GM21723 (cell line): ENCODE measurements at regions not wholly inside any gene's neighbourhood (a gene's known extent, or its start where the extent isn't known, plus 50 kb on each side); places are given as distances from the start of the nearest gene placed in this dataset.

Source experiments
- ATAC-seq: cut with Tn5 transposase; IDR thresholded peaks from one replicate; pipeline ENCODE4 v1.9.1; 2021; ENCODE audit warnings: mild to moderate bottlenecking, moderate library complexity; ENCODE audit not compliant: unreplicated experiment

- no peak for ATAC-seq
Observed at GRCh38 chr6:160895562-160895961, 96.0 kb upstream of the MAP3K4 start.

- ATAC-seq = no peak
Observed at GRCh38 chr6:160899671-160900430, 91.7 kb upstream of the MAP3K4 start.

- ATAC-seq = no peak
Observed at GRCh38 chr6:160911949-160912348, 79.6 kb upstream of the MAP3K4 start.

- ATAC-seq = no peak
Observed at GRCh38 chr6:160912411-160912810, 79.2 kb upstream of the MAP3K4 start.

- ATAC-seq = no peak
Observed at GRCh38 chr6:160917572-160917971, 74.0 kb upstream of the MAP3K4 start.

- ATAC-seq = no peak
Observed at GRCh38 chr6:160919723-160920440, 71.7 kb upstream of the MAP3K4 start.

- no peak for ATAC-seq
Observed at GRCh38 chr6:160921095-160921494, 70.5 kb upstream of the MAP3K4 start.

GRCh38 chr6:160926281-160927276, 65.0 kb upstream of the MAP3K4 start:
- no peak for ATAC-seq

GRCh38 chr6:160927416-160927815, 64.2 kb upstream of the MAP3K4 start:
- no peak for ATAC-seq

- no peak for ATAC-seq
Observed at GRCh38 chr6:160929361-160929760, 62.2 kb upstream of the MAP3K4 start.

GRCh38 chr6:160929831-160930230, 61.7 kb upstream of the MAP3K4 start:
- no peak for ATAC-seq

- ATAC-seq = peak; percentile 89
Observed at GRCh38 chr6:160930547-160931377, 60.8 kb upstream of the MAP3K4 start.

- ATAC-seq = peak; percentile 9
Observed at GRCh38 chr6:160931378-160932310, 59.9 kb upstream of the MAP3K4 start.

GRCh38 chr6:160933256-160933655, 58.3 kb upstream of the MAP3K4 start:
- no peak for ATAC-seq

GRCh38 chr6:160934157-160934556, 57.4 kb upstream of the MAP3K4 start:
- ATAC-seq = no peak

GRCh38 chr6:160940197-160940596, 51.4 kb upstream of the MAP3K4 start:
- no peak for ATAC-seq
